ENCODE measurements at regions not wholly inside any gene's neighbourhood (a gene's known extent, or its start where the extent isn't known, plus 50 kb on each side); places are given as distances from the start of the nearest gene placed in this dataset.

DNA sequence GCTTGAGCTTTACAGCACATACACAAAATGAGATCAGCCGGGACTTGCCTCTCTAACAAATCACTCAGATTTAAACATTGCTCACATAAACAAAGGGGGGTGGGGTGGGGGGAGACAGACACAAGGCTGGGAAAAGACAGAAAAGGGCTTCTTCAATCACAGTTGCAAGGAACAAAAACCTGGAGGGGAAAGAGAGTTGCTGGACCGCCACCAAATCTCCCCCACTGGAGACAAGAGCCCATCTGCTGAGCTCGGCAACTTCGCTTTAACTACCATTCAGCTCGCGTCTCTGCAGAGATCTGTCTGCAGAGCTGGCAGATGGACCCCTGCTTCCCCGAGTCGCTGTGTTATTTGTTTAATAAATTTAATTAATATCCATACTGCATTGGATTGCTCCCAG is 165.0 kb downstream of the RCN1 start (continued):
- no peak for TF ChIP-seq RERE (CRISPR knock-in tag; IDR thresholded peaks at IDR 0.05; ENCODE audit: borderline replicate concordance)
- TF ChIP-seq, protein P1, sequence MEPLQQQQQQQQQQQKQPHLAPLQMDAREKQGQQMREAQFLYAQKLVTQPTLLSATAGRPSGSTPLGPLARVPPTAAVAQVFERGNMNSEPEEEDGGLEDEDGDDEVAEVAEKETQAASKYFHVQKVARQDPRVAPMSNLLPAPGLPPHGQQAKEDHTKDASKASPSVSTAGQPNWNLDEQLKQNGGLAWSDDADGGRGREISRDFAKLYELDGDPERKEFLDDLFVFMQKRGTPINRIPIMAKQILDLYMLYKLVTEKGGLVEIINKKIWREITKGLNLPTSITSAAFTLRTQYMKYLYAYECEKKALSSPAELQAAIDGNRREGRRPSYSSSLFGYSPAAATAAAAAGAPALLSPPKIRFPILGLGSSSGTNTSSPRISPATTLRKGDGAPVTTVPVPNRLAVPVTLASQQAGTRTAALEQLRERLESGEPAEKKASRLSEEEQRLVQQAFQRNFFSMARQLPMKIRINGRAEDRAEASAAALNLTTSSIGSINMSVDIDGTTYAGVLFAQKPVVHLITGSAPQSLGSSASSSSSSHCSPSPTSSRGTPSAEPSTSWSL (CRISPR knock-in tag; IDR thresholded peaks at IDR 0.05; ENCODE audit: borderline replicate concordance): no peak
- TF ChIP-seq HDAC2 (IDR thresholded peaks at IDR 0.05): no peak
- no peak for TF ChIP-seq ZNF224 (CRISPR knock-in tag; IDR thresholded peaks at IDR 0.05)
- no peak for TF ChIP-seq NFATC3 (IDR thresholded peaks at IDR 0.05)
- no peak for TF ChIP-seq ZNF274 (IDR thresholded peaks at IDR 0.05; ENCODE audit: borderline replicate concordance, low read depth, low read length)
- no peak for TF ChIP-seq SMARCE1 (IDR thresholded peaks at IDR 0.05)
- no peak for TF ChIP-seq SMAD4 (CRISPR knock-in tag; conservative IDR thresholded peaks at IDR 0.05)

Measured in K562 (cell line).